Lower leg skin (tissue), 4 donors: ENCODE measurements at regions not wholly inside any gene's neighbourhood (a gene's known extent, or its start where the extent isn't known, plus 50 kb on each side); places are given as distances from the start of the nearest gene placed in this dataset.
"Not testable (repeated sequence)": the region's sequence is repeated elsewhere in the genome, so short reads cannot be mapped to it uniquely, and the experiment has no call there.

Source experiments
- DNase-seq, 2 donors: peaks; one replicate each; pipeline ENCODE4 v3.0.0-alpha.2; 2019; ENCODE audit warnings: low spot score in 2 of 2
- H3K4me3 ChIP-seq: fragments of 200-600 bp; sonication (generic); 2 replicates; pipeline ENCODE4 v1.5.1; 2017; ENCODE audit warnings: mild to moderate bottlenecking, low read depth; ENCODE audit not compliant: poor library complexity, severe bottlenecking
- CTCF ChIP-seq, 3 donors: fragments of 450-650 bp; IDR thresholded peaks; one replicate each; pipeline ENCODE4 v1.5.1; 2016; ENCODE audit warnings: antibody characterized with exemption in 3 of 3, mild to moderate bottlenecking in 3 of 3, moderate library complexity in 2 of 3
- POLR2A ChIP-seq, 2 donors: fragments of 450-650 bp; IDR thresholded peaks; one replicate each; pipeline ENCODE4 v1.6.1; 2016 to 2017; ENCODE audit warnings: antibody characterized with exemption in 2 of 2, mild to moderate bottlenecking in 1 of 2, moderate library complexity in 1 of 2
- WGBS, 2 donors: methylation state at CpG; one replicate each; pipeline ENCODE4 v1.1.5; 2018; 5-methylcytosine and 5-hydroxymethylcytosine counted together
- intact Hi-C: fragments of 100-400 bp; cut with DNase I; formaldehyde crosslinking; loops from one replicate; pipeline ENCODE4 v1.15.0; 2023; ENCODE audit warnings: low total_unique reads

GRCh38 chrX:134045372-134045771 is 60.0 kb upstream of the GPC3 start:
- intact Hi-C loops, DNase-seq, H3K4me3 ChIP-seq: not testable (repeated sequence)
- WGBS, 2 donors: 80 to 96% methylated on average over 3 of the region's 3 CpGs

DNA sequence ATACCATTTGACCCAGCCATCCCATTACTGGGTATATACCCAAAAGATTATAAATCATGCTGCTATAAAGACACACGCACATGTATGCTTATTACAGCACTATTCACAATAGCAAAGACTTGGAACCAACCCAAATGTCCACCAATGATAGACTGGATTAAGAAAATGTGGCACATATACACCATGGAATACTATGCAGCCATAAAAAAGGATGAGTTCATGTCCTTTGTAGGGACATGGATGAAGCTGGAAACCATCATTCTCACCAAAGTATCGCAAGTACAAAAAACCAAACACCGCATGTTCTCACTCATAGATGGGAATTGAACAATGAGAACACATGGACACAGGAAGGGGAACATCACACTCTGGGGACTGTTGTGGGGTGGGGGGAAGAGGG is 81.7 kb upstream of the GPC3 start:
- DNase-seq, intact Hi-C loops, H3K4me3 ChIP-seq: not testable (repeated sequence)
- 89 to 95% methylated on average over 3 of the region's 3 CpGs for WGBS, 2 donors

- WGBS, 2 donors: 54 to 90% methylated on average over 3 to 6 of the region's 6 CpGs
- intact Hi-C loops, H3K4me3 ChIP-seq, DNase-seq: not testable (repeated sequence)
These were observed 86.5 kb upstream of the GPC3 start for GRCh38 chrX:134071899-134072298.

DNA sequence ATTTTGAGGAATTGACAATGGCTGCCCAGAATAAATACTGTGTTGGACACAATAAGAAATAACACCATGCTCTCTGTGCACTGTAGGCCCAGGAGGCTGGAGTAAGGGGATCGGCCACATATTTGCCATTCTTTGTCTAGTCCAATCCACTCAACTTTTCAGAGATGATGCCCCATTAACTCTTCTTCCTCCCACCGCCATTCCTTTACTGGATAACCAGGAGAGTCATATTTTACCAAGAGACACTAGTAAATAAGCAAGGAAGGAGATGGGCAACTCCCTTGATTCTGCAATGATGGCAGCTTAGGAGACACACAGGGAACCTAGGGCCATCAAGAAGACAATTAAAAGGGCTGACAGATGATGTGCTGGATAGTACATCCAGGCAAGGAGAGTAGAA is 87.9 kb upstream of the GPC3 start:
- intact Hi-C loops: no loop called here
- no peak for DNase-seq
- H3K4me3 ChIP-seq: no peak overlapping the region
- TF ChIP-seq POLR2A (IDR thresholded peaks at IDR 0.05) (no peak), CTCF (IDR thresholded peaks at IDR 0.05) (no peak)
- WGBS, 2 donors: 70 to 81% methylated on average over 2 of the region's 2 CpGs

DNA sequence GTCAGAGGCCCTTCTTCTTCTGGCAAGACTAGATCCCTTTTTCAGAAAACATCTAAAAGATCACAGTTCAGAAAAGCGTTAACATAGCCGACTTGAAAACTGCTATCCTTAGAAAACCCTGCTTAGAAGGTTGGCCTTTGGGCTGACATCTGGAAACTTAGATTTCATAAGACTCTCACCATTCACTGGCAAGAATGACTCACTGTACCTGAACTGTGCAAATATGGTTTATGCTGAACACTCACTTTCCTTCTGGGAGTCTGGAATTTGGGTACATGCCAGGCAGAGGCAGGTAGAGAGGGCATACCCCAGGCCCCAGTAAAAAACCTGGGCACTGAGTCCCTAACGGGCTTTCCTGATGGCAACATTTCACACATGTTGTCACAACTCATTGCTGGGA is 88.8 kb upstream of the GPC3 start:
- H3K4me3 ChIP-seq: no peak overlapping the region
- WGBS, 2 donors: 69 to 81% methylated on average over 3 of the region's 3 CpGs
- intact Hi-C loops: no loop called here
- TF ChIP-seq POLR2A (IDR thresholded peaks at IDR 0.05) (no peak), CTCF (IDR thresholded peaks at IDR 0.05) (no peak)
- no peak for DNase-seq

- no peak for DNase-seq
- WGBS, 2 donors: 85 to 91% methylated on average over 23 to 26 of the region's 26 CpGs
These were observed 90.7 kb upstream of the GPC3 start for GRCh38 chrX:134075894-134076718.

DNA sequence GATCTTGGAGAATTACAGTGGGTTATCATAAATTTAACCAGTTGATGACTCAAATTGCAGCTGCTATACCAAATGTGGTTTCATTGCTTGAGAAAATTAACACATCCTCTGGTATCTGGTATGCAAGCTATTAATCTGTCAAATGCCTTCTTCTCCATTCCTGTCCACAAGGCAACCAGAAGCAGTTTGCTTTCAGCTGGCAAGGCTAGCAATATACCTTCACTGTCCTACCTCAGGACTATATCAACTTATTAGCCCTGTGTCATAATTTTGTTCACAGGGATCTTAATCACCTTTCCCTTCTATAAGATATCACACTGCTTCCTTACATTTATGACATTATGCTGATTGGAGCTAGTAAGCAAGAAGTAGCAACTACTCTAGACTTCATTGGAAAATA is 110.0 kb upstream of the GPC3 start:
- intact Hi-C loops: no loop called here
- DNase-seq: no peak
- H3K4me3 ChIP-seq: no peak overlapping the region
- TF ChIP-seq CTCF (IDR thresholded peaks at IDR 0.05) (no peak), POLR2A (IDR thresholded peaks at IDR 0.05) (no peak)

More at GRCh38 chrX:134075894-134076718, 90.7 kb upstream of the GPC3 start:
- TF ChIP-seq POLR2A (IDR thresholded peaks at IDR 0.05): no peak
- no peak overlapping the region for H3K4me3 ChIP-seq
- intact Hi-C loops: no loop called here

DNA sequence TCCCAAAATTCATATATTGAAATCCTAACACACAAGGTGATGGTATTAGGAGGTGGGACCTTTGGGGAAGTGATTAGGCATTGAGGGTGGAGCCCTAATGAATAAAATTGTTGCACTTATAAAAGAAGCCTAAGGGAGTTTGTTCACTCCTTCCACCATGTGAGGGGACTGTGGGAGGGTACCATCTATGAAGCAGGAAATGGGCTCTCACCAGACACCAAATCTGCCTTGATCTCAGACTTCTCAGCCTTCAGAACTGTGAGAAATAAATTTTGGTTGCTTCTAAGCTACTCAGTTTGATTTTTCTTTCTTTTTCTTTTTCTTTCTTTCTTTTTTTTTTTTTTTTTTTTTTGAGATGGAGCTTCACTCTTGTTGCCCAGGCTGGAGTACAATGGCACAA is 116.2 kb upstream of the GPC3 start:
- no peak for DNase-seq
- H3K4me3 ChIP-seq: no peak overlapping the region
- no peak for TF ChIP-seq POLR2A (IDR thresholded peaks at IDR 0.05)
- TF ChIP-seq CTCF (IDR thresholded peaks at IDR 0.05): no peak
- intact Hi-C loops: no loop called here
